ENCODE measurements at regions not wholly inside any gene's neighbourhood (a gene's known extent, or its start where the extent isn't known, plus 50 kb on each side); places are given as distances from the start of the nearest gene placed in this dataset.

DNA sequence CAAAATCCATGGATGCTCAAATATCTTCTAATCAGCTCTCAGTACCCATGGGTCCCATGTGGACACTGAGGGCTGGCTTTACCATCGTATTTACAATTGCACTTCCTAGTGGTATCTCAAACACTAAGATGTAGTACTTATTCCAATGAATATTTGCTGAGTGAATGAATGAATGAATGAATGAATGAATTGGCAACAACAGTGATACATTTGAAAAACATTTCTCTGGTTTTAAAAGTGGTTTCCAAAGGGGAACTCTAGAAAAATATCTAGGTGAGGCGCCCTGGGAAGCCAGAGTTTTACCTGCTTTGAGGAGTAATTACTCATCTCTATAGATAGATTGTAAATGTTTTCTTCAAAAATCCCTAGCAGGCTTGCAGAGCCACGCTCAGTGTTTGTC lies 76.6 kb downstream of the CYTL1 start:
- DNase-seq (ENCODE audit: low read depth, low spot score): no peak
- ChIA-PET POLR2A (no interaction called here), CTCF (no interaction called here)
- no peak overlapping the region for H3K4me3 ChIP-seq (ENCODE audit: low read depth, low read length)
- TF ChIP-seq, protein P1, sequence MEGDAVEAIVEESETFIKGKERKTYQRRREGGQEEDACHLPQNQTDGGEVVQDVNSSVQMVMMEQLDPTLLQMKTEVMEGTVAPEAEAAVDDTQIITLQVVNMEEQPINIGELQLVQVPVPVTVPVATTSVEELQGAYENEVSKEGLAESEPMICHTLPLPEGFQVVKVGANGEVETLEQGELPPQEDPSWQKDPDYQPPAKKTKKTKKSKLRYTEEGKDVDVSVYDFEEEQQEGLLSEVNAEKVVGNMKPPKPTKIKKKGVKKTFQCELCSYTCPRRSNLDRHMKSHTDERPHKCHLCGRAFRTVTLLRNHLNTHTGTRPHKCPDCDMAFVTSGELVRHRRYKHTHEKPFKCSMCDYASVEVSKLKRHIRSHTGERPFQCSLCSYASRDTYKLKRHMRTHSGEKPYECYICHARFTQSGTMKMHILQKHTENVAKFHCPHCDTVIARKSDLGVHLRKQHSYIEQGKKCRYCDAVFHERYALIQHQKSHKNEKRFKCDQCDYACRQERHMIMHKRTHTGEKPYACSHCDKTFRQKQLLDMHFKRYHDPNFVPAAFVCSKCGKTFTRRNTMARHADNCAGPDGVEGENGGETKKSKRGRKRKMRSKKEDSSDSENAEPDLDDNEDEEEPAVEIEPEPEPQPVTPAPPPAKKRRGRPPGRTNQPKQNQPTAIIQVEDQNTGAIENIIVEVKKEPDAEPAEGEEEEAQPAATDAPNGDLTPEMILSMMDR (IDR thresholded peaks at IDR 0.05; ENCODE audit: insufficient read depth, low read length, missing control alignments): no peak

DNA sequence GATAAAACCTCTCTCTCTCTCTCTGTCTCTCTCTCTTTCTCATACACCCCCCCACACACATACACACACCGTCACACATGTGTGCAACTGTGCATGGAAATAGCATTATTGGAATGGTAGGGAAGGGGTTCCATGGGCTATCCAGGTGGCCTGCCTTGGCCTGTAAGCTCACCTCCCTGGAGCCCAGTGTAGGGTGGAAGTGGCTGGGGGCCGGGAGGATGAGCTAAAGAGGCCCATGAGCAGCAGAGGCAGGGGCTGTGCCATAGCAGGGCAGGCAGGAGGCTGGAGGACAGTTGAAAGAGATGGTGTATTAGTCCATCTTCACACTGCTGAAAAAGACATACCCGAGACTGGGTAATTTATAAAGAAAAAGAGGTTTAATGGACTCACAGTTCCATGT lies 74.2 kb downstream of the CYTL1 start:
- CTCF ChIA-PET: no interaction called here
- POLR2A ChIA-PET: no interaction called here
- DNase-seq (ENCODE audit: low read depth, low spot score): no peak
- TF ChIP-seq, protein P1 (IDR thresholded peaks at IDR 0.05; ENCODE audit: insufficient read depth, low read length, missing control alignments): no peak
- H3K4me3 ChIP-seq (ENCODE audit: low read depth, low read length): no peak overlapping the region

DNA sequence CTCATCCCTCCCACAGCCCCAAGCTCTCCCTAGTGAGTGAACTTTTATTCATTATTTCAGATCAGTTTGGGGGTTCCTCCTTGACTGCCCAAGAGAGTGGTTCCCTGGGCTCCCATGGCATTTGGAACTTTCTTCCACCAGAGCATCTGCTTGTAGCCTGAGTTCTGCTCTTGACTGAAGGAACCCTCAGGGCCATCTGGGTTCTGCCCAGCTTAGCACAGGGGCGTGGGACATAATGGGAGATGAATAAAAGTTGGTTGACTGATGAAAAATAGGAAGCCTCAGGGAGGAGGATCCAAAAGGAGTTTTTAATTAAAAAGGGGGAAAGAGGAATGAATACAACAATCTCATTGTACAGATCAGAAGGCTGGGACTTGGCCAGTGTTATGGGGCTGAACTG lies 73.4 kb downstream of the CYTL1 start:
- TF ChIP-seq, protein P1 (IDR thresholded peaks at IDR 0.05; ENCODE audit: insufficient read depth, low read length, missing control alignments): no peak
- POLR2A ChIA-PET: no interaction called here
- no peak overlapping the region for H3K4me3 ChIP-seq (ENCODE audit: low read depth, low read length)
- no peak for DNase-seq (ENCODE audit: low read depth, low spot score)
- CTCF ChIA-PET: no interaction called here

DNA sequence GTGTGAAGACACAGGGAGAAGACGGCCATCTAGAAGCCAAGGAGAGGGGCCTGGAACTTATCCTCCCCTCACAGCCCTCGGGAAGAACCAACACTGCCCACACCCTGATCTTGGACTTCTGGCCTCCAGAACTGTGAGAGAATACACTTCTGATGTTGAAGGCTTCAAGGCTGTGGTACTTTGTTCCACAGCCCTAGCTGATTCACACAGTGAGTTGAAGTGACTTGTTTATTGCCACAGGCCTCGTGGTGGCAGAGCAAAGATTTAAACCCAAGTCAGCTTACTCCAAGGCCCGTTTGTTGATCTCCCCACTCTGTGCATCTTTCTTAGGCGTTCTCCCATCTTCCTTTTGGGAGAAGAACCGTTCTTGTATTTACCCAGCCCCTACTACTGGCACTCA lies 72.8 kb downstream of the CYTL1 start:
- no peak for DNase-seq (ENCODE audit: low read depth, low spot score)
- TF ChIP-seq, protein P1 (IDR thresholded peaks at IDR 0.05; ENCODE audit: insufficient read depth, low read length, missing control alignments): no peak
- H3K4me3 ChIP-seq (ENCODE audit: low read depth, low read length): no peak overlapping the region
- ChIA-PET POLR2A (no interaction called here), CTCF (no interaction called here)

DNA sequence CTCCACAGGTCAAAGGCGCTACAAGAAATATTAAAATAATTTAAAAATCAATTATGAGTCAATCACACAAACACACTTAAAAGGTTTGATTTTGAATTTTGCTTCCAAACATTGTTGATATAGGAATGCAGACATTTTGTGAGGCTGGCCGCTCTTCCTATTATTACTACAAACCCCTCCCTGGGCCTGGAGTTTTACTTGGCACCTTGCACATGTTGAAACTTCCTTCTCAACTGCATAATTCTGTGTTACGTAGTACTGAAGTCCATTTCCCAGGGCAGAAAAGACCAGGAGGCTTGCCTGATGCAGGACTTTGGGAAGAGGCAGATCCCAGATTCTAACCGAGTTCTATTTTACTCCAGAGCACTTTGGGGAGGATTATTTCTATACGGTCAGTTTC lies 71.5 kb downstream of the CYTL1 start:
- H3K4me3 ChIP-seq (ENCODE audit: low read depth, low read length): no peak overlapping the region
- ChIA-PET CTCF (no interaction called here), POLR2A (no interaction called here)
- no peak for DNase-seq (ENCODE audit: low read depth, low spot score)
- TF ChIP-seq, protein P1 (IDR thresholded peaks at IDR 0.05; ENCODE audit: insufficient read depth, low read length, missing control alignments): no peak

DNA sequence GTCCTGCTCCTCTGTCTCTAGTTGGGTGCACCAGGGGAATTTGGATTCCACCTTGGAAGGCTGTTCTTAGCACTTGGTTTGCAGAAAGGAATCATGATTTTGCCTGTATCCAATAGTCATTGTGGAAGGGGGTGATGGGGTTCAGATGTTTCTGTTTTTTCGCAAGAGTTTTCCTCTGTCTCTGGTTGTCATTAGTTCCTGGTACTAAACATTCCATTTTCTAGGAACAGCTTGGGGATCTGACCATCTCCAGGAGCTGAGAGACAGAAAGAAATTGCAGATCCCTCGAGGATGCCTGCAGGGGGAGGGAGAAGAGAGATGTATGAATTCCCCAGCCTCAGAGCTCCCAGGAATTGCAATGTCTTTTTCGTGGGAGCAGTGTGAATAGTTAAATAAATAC lies 70.9 kb downstream of the CYTL1 start:
- ChIA-PET CTCF (no interaction called here), POLR2A (no interaction called here)
- no peak for DNase-seq (ENCODE audit: low read depth, low spot score)
- TF ChIP-seq, protein P1 (IDR thresholded peaks at IDR 0.05; ENCODE audit: insufficient read depth, low read length, missing control alignments): no peak
- H3K4me3 ChIP-seq (ENCODE audit: low read depth, low read length): no peak overlapping the region

All from AG04449 (cell line).